H1 (cell line): ENCODE measurements at regions not wholly inside any gene's neighbourhood (a gene's known extent, or its start where the extent isn't known, plus 50 kb on each side); places are given as distances from the start of the nearest gene placed in this dataset.

Experiments used
- CTCF ChIA-PET: fragments of 300-600 bp; sonication (Branson Sonifier 250); formaldehyde crosslinking; loops from one replicate; lab custom pipeline; 2021; ENCODE audit not compliant: partially characterized antibody; lab: Charles Lee
- POLR2A ChIA-PET: fragments of 300-600 bp; sonication (Branson Sonifier 250); formaldehyde crosslinking; loops from one replicate; lab custom pipeline; 2021; ENCODE audit warnings: inconsistent platforms; ENCODE audit not compliant: partially characterized antibody; lab: Charles Lee
- DNase-seq, 2 experiments: peaks; one replicate each; pipeline versions ENCODE4 v3.0.0 to v3.0.0-alpha.2; 2010 to 2022; ENCODE audit warnings: low spot score in 2 of 2, low read depth in 1 of 2, mixed read lengths in 1 of 2
- FAIRE-seq: peaks from 2 replicates; lab custom pipeline; 2011; peaks lifted over from hg19 to GRCh38; lab: Jason Lieb, UNC
- H2AFZ ChIP-seq: 2 replicates; pipeline ENCODE4 v1.8.1; 2012; ENCODE audit warnings: low read length, inconsistent platforms
- H2AK5ac ChIP-seq: 2 replicates; pipeline ENCODE4 v1.6.1; 2013; ENCODE audit warnings: low read depth, low read length
- H2BK120ac ChIP-seq: replicated peaks from 2 replicates; pipeline ENCODE3; 2013; ENCODE audit warnings: low read depth, low read length, inconsistent platforms
- H2BK12ac ChIP-seq: 2 replicates; pipeline ENCODE4 v1.6.1; 2013; ENCODE audit warnings: low read depth, low read length
- H2BK15ac ChIP-seq: 2 replicates; pipeline ENCODE4 v1.6.1; 2013; ENCODE audit warnings: low read length
- H2BK20ac ChIP-seq: 2 replicates; pipeline ENCODE4 v1.6.1; 2013; ENCODE audit warnings: low read length
- H2BK5ac ChIP-seq: 2 replicates; pipeline ENCODE4 v1.6.1; 2013; ENCODE audit warnings: low read depth, low read length
- H3K14ac ChIP-seq: 2 replicates; pipeline ENCODE4 v1.6.1; 2013; ENCODE audit warnings: inconsistent platforms; ENCODE audit not compliant: insufficient read length
- H3K18ac ChIP-seq: 2 replicates; pipeline ENCODE4 v1.6.1; 2013; ENCODE audit warnings: low read length; ENCODE audit errors: extremely low read depth
- H3K23ac ChIP-seq: 2 replicates; pipeline ENCODE4 v1.6.1; 2013; ENCODE audit warnings: inconsistent platforms; ENCODE audit not compliant: insufficient read length
- H3K23me2 ChIP-seq: 2 replicates; pipeline ENCODE4 v1.6.1; 2013; ENCODE audit warnings: low read depth, low read length
- H3K27ac ChIP-seq: 2 replicates; pipeline ENCODE4 v1.6.1; 2011; ENCODE audit warnings: low read depth, low read length, inconsistent platforms
- H3K27me3 ChIP-seq, 4 experiments: replicated peaks in 1 of 4; 1 replicate in 1 of 4; 2 replicates in 3 of 4; pipeline versions ENCODE4 v1.6.1 to v1.8.1; 2011 to 2013; ENCODE audit warnings: low read length in 3 of 4, mild to moderate bottlenecking in 3 of 4, inconsistent platforms in 2 of 4, mixed read lengths in 2 of 4, moderate library complexity in 1 of 4; ENCODE audit not compliant: control insufficient read depth in 3 of 4, insufficient read depth in 3 of 4; ENCODE audit errors: extremely low read depth in 1 of 4
- H3K36me3 ChIP-seq, 4 experiments: 2 replicates each; pipeline versions ENCODE4 v1.6.1 to v1.8.1; 2011 to 2013; ENCODE audit warnings: mild to moderate bottlenecking in 4 of 4, low read length in 3 of 4, moderate library complexity in 2 of 4, control low read depth in 1 of 4, inconsistent platforms in 1 of 4; ENCODE audit not compliant: insufficient read depth in 4 of 4, control insufficient read depth in 2 of 4
- H3K4ac ChIP-seq: replicated peaks from 2 replicates; pipeline ENCODE3; 2013; ENCODE audit warnings: low read length, low read depth, mixed read lengths, inconsistent platforms; ENCODE audit not compliant: insufficient read length
- H3K4me1 ChIP-seq, 4 experiments: replicated peaks in 1 of 4; 1 replicate in 1 of 4; 2 replicates in 3 of 4; pipeline versions ENCODE4 v1.6.1 to v1.8.1; 2011 to 2013; ENCODE audit warnings: low read length in 3 of 4, inconsistent platforms in 2 of 4, mixed read lengths in 1 of 4; ENCODE audit not compliant: insufficient read depth in 4 of 4, control insufficient read depth in 3 of 4
- H3K4me2 ChIP-seq, 2 experiments: 2 replicates each; pipeline versions ENCODE4 v1.6.1 to v1.8.1; 2011 to 2013; ENCODE audit warnings: low read depth in 2 of 2, low read length in 2 of 2, control low read depth in 1 of 2, inconsistent platforms in 1 of 2, mild to moderate bottlenecking in 1 of 2; ENCODE audit not compliant: insufficient read depth in 1 of 2
- H3K4me3 ChIP-seq, 4 experiments: fragments of 200-600, 300-600 bp in 1 of 4; sonication (generic), shearing (Covaris generic), sonication (Bioruptor Twin) in 1 of 4; 2 replicates each; pipeline versions ENCODE4 v1.5.1 to v1.8.1; 2011 to 2016; ENCODE audit warnings: low read length in 4 of 4, low read depth in 3 of 4, control low read depth in 2 of 4, inconsistent platforms in 2 of 4, mild to moderate bottlenecking in 2 of 4, mixed read lengths in 1 of 4, moderate library complexity in 1 of 4; ENCODE audit not compliant: insufficient read depth in 2 of 4; ENCODE audit errors: extremely low read depth in 1 of 4
- H3K56ac ChIP-seq: replicated peaks from 2 replicates; pipeline ENCODE3; 2013; ENCODE audit warnings: low read depth, mild to moderate bottlenecking, mixed read lengths, low read length, inconsistent platforms; ENCODE audit not compliant: insufficient read length
- H3K79me1 ChIP-seq: 2 replicates; pipeline ENCODE4 v1.6.1; 2013; ENCODE audit warnings: low read depth, low read length, control low read depth
- H3K79me2 ChIP-seq, 2 experiments: 2 replicates each; pipeline versions ENCODE4 v1.6.1 to v1.8.1; 2012 to 2013; ENCODE audit warnings: low read length in 2 of 2, mild to moderate bottlenecking in 2 of 2, inconsistent platforms in 1 of 2; ENCODE audit not compliant: insufficient read depth in 2 of 2, control insufficient read depth in 1 of 2
- H3K9ac ChIP-seq, 4 experiments: replicated peaks in 1 of 4; 1 replicate in 1 of 4; 2 replicates in 3 of 4; pipeline versions ENCODE4 v1.6.1 to v1.8.1; 2011 to 2013; ENCODE audit warnings: low read depth in 3 of 4, low read length in 3 of 4, control low read depth in 2 of 4, mild to moderate bottlenecking in 2 of 4, moderate library complexity in 2 of 4, inconsistent platforms in 1 of 4; ENCODE audit errors: extremely low read depth in 1 of 4
- H3K9me3 ChIP-seq, 2 experiments: 2 replicates each; pipeline versions ENCODE4 v1.6.1 to v1.8.1; 2012 to 2013; ENCODE audit warnings: mild to moderate bottlenecking in 2 of 2, moderate library complexity in 2 of 2, control low read depth in 1 of 2, inconsistent platforms in 1 of 2, low read depth in 1 of 2, low read length in 1 of 2, mixed read lengths in 1 of 2; ENCODE audit not compliant: insufficient read depth in 2 of 2
- H4K20me1 ChIP-seq, 2 experiments: replicated peaks in 1 of 2; 2 replicates each; pipeline versions ENCODE3 to v1.8.1; 2011 to 2013; ENCODE audit warnings: inconsistent platforms in 2 of 2, low read length in 2 of 2, mild to moderate bottlenecking in 1 of 2; ENCODE audit not compliant: insufficient read depth in 2 of 2, control insufficient read depth in 1 of 2
- H4K5ac ChIP-seq: 2 replicates; pipeline ENCODE4 v1.6.1; 2013; ENCODE audit warnings: low read length, low read depth, mixed read lengths, inconsistent platforms; ENCODE audit not compliant: insufficient read length
- H4K8ac ChIP-seq: 2 replicates; pipeline ENCODE4 v1.8.0; 2013; ENCODE audit warnings: mild to moderate bottlenecking, moderate library complexity, low read length, inconsistent platforms; ENCODE audit not compliant: insufficient read depth; ENCODE audit errors: extremely low read depth
- H4K91ac ChIP-seq: replicated peaks from 2 replicates; pipeline ENCODE3; 2013; ENCODE audit warnings: low read length, mixed read lengths, inconsistent platforms; ENCODE audit not compliant: insufficient read length
- BCL11A ChIP-seq, 2 experiments: IDR thresholded peaks; one replicate each; pipeline ENCODE4 v1.6.1; 2011; ENCODE audit warnings: low read depth in 2 of 2, low read length in 2 of 2, mild to moderate bottlenecking in 2 of 2
- BRCA1 ChIP-seq: IDR thresholded peaks from 2 replicates; pipeline ENCODE4 v1.6.1; 2012; ENCODE audit warnings: low read depth, low read length, improper control_type of control experiment
- CBX8 ChIP-seq: fragments of 300-800, 300-1000 bp; sonication (generic); IDR thresholded peaks from 2 replicates; pipeline ENCODE4 v1.7.1; 2016; ENCODE audit warnings: low read depth, low read length, borderline replicate concordance
- CREB1 ChIP-seq: IDR thresholded peaks from 2 replicates; pipeline ENCODE4 v1.6.1; 2012; ENCODE audit warnings: inconsistent platforms
- JUND ChIP-seq: IDR thresholded peaks from 2 replicates; pipeline ENCODE4 v1.6.1; 2011; ENCODE audit warnings: mild to moderate bottlenecking, improper control_type of control experiment, low read length
- POLR2A ChIP-seq, 2 experiments: IDR thresholded peaks; 1 replicate in 1 of 2; 2 replicates in 1 of 2; pipeline ENCODE4 v1.6.1; 2011; ENCODE audit warnings: low read depth in 2 of 2, low read length in 2 of 2, mild to moderate bottlenecking in 2 of 2; ENCODE audit errors: control extremely low read depth in 1 of 2
- RBBP5 ChIP-seq: IDR thresholded peaks from 2 replicates; pipeline ENCODE4 v1.7.1; 2012; ENCODE audit warnings: low read depth, mild to moderate bottlenecking, inconsistent platforms, low read length, moderate library complexity, borderline replicate concordance
- SIRT6 ChIP-seq: IDR thresholded peaks from one replicate; pipeline ENCODE4 v1.7.1; 2012; ENCODE audit warnings: low read length, inconsistent platforms
- SIX5 ChIP-seq: IDR thresholded peaks from 2 replicates; pipeline ENCODE4 v1.6.1; 2011; ENCODE audit warnings: mild to moderate bottlenecking, low read depth, low read length
- TBP ChIP-seq: IDR thresholded peaks from 2 replicates; pipeline ENCODE4 v1.6.1; 2011; ENCODE audit warnings: low read depth, low read length, improper control_type of control experiment
- TCF12 ChIP-seq: IDR thresholded peaks from 2 replicates; pipeline ENCODE4 v1.6.1; 2011; ENCODE audit warnings: low read depth, mild to moderate bottlenecking, low read length
- ZNF274 ChIP-seq: IDR thresholded peaks from 2 replicates; pipeline ENCODE4 v1.7.0; 2012; ENCODE audit warnings: low read length, borderline replicate concordance; ENCODE audit errors: extremely low read depth
- TF ChIP-seq, protein P1 (sequence below): IDR thresholded peaks from 2 replicates; pipeline ENCODE4 v1.6.1; 2012; ENCODE audit warnings: inconsistent platforms
- TF ChIP-seq, protein P2 (sequence below): IDR thresholded peaks from 2 replicates; pipeline ENCODE4 v1.6.1; 2012; ENCODE audit warnings: inconsistent platforms
- TF ChIP-seq, protein P3 (sequence below): IDR thresholded peaks from 2 replicates; pipeline ENCODE4 v1.6.1; 2012; ENCODE audit warnings: low read length, inconsistent platforms

DNA sequence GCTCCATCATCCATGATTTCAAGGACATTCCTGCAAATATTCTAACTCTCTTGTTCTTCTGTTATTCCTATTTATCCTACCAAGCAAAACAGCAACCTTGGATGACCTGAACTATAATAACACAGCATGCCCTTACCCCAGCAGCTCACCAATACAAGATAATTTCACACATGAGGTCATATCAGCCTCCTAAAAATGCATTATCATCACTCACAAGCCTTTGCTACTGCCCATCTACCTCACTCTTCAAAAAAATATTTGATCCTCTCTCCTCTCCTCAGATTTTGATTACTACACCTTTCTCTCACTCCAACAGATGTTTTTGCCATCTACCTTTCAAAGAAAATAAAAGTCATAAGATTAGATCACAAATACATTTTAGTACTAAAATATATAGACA lies 777.6 kb upstream of the NCAM2 start:
- H2BK120ac ChIP-seq = no peak overlapping the region
- H3K14ac ChIP-seq = no peak overlapping the region
- H3K56ac ChIP-seq = no peak overlapping the region
- H3K27ac ChIP-seq = no peak overlapping the region
- H3K23ac ChIP-seq = no peak overlapping the region
- H3K4me1 ChIP-seq = no peaks in the 10 kb centered on the region
- no peak overlapping the region for H3K4me2 ChIP-seq
- H4K5ac ChIP-seq = no peak overlapping the region
- H4K8ac ChIP-seq = no peak overlapping the region
- no peak overlapping the region for H2AK5ac ChIP-seq
- H3K79me1 ChIP-seq = no peaks in the 10 kb centered on the region
- H3K4me3 ChIP-seq = no peak overlapping the region
- no peak overlapping the region for H3K18ac ChIP-seq
- H2BK15ac ChIP-seq = no peak overlapping the region
- no peaks in the 10 kb centered on the region for H3K27me3 ChIP-seq
- H3K4ac ChIP-seq = no peak overlapping the region
- H2AFZ ChIP-seq = no peak overlapping the region
- no peak overlapping the region for H2BK12ac ChIP-seq
- H3K23me2 ChIP-seq = no peaks in the 10 kb centered on the region
- FAIRE-seq = no peak
- H2BK20ac ChIP-seq = no peak overlapping the region
- POLR2A ChIA-PET = no interaction called here
- DNase-seq = no peak
- no peak overlapping the region for H2BK5ac ChIP-seq
- H4K91ac ChIP-seq = no peak overlapping the region
- H3K9me3 ChIP-seq = no peaks in the 10 kb centered on the region
- CTCF ChIA-PET = no interaction called here
- H3K79me2 ChIP-seq = no peaks in the 10 kb centered on the region
- H3K36me3 ChIP-seq = no peaks in the 10 kb centered on the region
- no peak overlapping the region for H3K9ac ChIP-seq
- H4K20me1 ChIP-seq = no peaks in the 10 kb centered on the region
- no peak for TF ChIP-seq BRCA1
- TF ChIP-seq JUND = no peak
- TF ChIP-seq, protein P1, sequence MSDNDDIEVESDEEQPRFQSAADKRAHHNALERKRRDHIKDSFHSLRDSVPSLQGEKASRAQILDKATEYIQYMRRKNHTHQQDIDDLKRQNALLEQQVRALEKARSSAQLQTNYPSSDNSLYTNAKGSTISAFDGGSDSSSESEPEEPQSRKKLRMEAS = no peak
- no peak for TF ChIP-seq CBX8
- TF ChIP-seq, protein P2, sequence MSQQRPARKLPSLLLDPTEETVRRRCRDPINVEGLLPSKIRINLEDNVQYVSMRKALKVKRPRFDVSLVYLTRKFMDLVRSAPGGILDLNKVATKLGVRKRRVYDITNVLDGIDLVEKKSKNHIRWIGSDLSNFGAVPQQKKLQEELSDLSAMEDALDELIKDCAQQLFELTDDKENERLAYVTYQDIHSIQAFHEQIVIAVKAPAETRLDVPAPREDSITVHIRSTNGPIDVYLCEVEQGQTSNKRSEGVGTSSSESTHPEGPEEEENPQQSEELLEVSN = no peak
- no peak for TF ChIP-seq BCL11A (IDR thresholded peaks at IDR 0.05; ENCODE audit: low read depth in 2 of 2, low read length in 2 of 2)
- no peak for TF ChIP-seq ZNF274
- TF ChIP-seq POLR2A (IDR thresholded peaks at IDR 0.05; ENCODE audit: control extremely low read depth in 1 of 2, low read depth in 2 of 2, low read length in 2 of 2) = no peak
- TF ChIP-seq SIX5 = no peak
- TF ChIP-seq RBBP5 = no peak
- TF ChIP-seq CREB1 = no peak
- TF ChIP-seq SIRT6 = no peak
- no peak for TF ChIP-seq TCF12
- TF ChIP-seq, protein P3, sequence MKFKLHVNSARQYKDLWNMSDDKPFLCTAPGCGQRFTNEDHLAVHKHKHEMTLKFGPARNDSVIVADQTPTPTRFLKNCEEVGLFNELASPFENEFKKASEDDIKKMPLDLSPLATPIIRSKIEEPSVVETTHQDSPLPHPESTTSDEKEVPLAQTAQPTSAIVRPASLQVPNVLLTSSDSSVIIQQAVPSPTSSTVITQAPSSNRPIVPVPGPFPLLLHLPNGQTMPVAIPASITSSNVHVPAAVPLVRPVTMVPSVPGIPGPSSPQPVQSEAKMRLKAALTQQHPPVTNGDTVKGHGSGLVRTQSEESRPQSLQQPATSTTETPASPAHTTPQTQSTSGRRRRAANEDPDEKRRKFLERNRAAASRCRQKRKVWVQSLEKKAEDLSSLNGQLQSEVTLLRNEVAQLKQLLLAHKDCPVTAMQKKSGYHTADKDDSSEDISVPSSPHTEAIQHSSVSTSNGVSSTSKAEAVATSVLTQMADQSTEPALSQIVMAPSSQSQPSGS = no peak
- TF ChIP-seq TBP = no peak
